AG04449 (cell line): ENCODE measurements at regions not wholly inside any gene's neighbourhood (a gene's known extent, or its start where the extent isn't known, plus 50 kb on each side); places are given as distances from the start of the nearest gene placed in this dataset.

ENCODE experiments used
- CTCF ChIA-PET: fragments of 350-600 bp; formaldehyde crosslinking; extraction: SDS; loops from one replicate; lab custom pipeline; 2021; ENCODE audit warnings: antibody characterized with exemption; lab: Yijun Ruan, JAX
- POLR2A ChIA-PET: fragments of 400-600, 350-600 bp; formaldehyde crosslinking; extraction: SDS; loops from one replicate; lab custom pipeline; 2020; ENCODE audit warnings: antibody characterized with exemption, inconsistent platforms; lab: Yijun Ruan, JAX
- DNase-seq: peaks from one replicate; pipeline ENCODE4 v3.0.0-alpha.2; 2010; ENCODE audit warnings: low read depth, low spot score
- H3K4me3 ChIP-seq: 2 replicates; pipeline ENCODE4 v1.5.1; 2011; ENCODE audit warnings: low read depth, mild to moderate bottlenecking, control low read depth, low read length
- CTCF ChIP-seq: IDR thresholded peaks from one replicate; pipeline ENCODE4 v1.5.1; 2011; ENCODE audit warnings: mild to moderate bottlenecking, moderate library complexity, low read length, control low read depth, inconsistent platforms; ENCODE audit not compliant: insufficient read depth; ENCODE audit errors: missing control alignments

GRCh38 chr6:10269814-10270472 lies 144.9 kb downstream of the TFAP2A start:
- ChIA-PET CTCF (no interaction called here), POLR2A (no interaction called here)
- TF ChIP-seq CTCF: no peak
- no peak for DNase-seq
- no peak overlapping the region for H3K4me3 ChIP-seq

- DNase-seq: no peak
- no peak overlapping the region for H3K4me3 ChIP-seq
- POLR2A ChIA-PET: no interaction called here
- TF ChIP-seq CTCF: no peak
- CTCF ChIA-PET: no interaction called here
Observed at GRCh38 chr6:10268611-10269310, 146.1 kb downstream of the TFAP2A start.

GRCh38 chr6:10268111-10268510 lies 146.8 kb downstream of the TFAP2A start:
- TF ChIP-seq CTCF: no peak
- H3K4me3 ChIP-seq: no peak overlapping the region
- CTCF ChIA-PET: no interaction called here
- no peak for DNase-seq
- POLR2A ChIA-PET: no interaction called here

- CTCF ChIA-PET: no interaction called here
- TF ChIP-seq CTCF: no peak
- H3K4me3 ChIP-seq: no peak overlapping the region
- POLR2A ChIA-PET: no interaction called here
- DNase-seq: no peak
Observed at GRCh38 chr6:10266462-10266861, 148.4 kb downstream of the TFAP2A start.

GRCh38 chr6:10266061-10266460 lies 148.8 kb downstream of the TFAP2A start:
- ChIA-PET CTCF (no interaction called here), POLR2A (no interaction called here)

More at GRCh38 chr6:10266061-10266460, 148.8 kb downstream of the TFAP2A start:
- no peak for TF ChIP-seq CTCF
- no peak for DNase-seq
- no peak overlapping the region for H3K4me3 ChIP-seq
